Activated naive CD4-positive, alpha-beta T cell treated with anti-CD3 and anti-CD28 coated beads for 36 hours (primary cell): ENCODE measurements at regions not wholly inside any gene's neighbourhood (a gene's known extent, or its start where the extent isn't known, plus 50 kb on each side); places are given as distances from the start of the nearest gene placed in this dataset.

Experiments used
- CTCF ChIA-PET: fragments of 350-600 bp; sonication (Branson Sonifier 250); formaldehyde crosslinking; loops from one replicate; lab custom pipeline; 2021; ENCODE audit warnings: antibody characterized with exemption; lab: Charles Lee
- DNase-seq: peaks from one replicate; pipeline ENCODE4 v3.0.0-alpha.2; 2020
- H3K27ac Mint-ChIP-seq: one replicate; pipeline ENCODE4 v1.8.0; 2021; ENCODE audit warnings: mild to moderate bottlenecking, mixed read lengths
- H3K27me3 Mint-ChIP-seq: one replicate; pipeline ENCODE4 v1.8.0; 2021; ENCODE audit warnings: low read depth, mixed read lengths
- H3K36me3 Mint-ChIP-seq: one replicate; pipeline ENCODE4 v1.8.0; 2021; ENCODE audit warnings: low read depth, mixed read lengths
- H3K4me1 Mint-ChIP-seq: one replicate; pipeline ENCODE4 v1.8.0; 2021; ENCODE audit warnings: low read depth, mixed read lengths
- H3K4me3 Mint-ChIP-seq: one replicate; pipeline ENCODE4 v1.8.0; 2021; ENCODE audit warnings: mild to moderate bottlenecking, moderate library complexity, mixed read lengths
- H3K9me3 Mint-ChIP-seq: one replicate; pipeline ENCODE4 v1.8.0; 2021; ENCODE audit warnings: mixed read lengths
- intact Hi-C: fragments of 100-400 bp; cut with micrococcal nuclease; formaldehyde crosslinking; loops from one replicate; pipeline ENCODE4 v1.15.1; 2023

GRCh38 chr2:41381701-41382100 lies 666.1 kb upstream of the PKDCC start:
- DNase-seq: no peak
- Mint-ChIP-seq H3K9me3 (peaks cover 2% of the 10 kb centered on the region), H3K4me1 (no peaks in the 10 kb centered on the region), H3K4me3 (no peak overlapping the region), H3K27me3 (no peaks in the 10 kb centered on the region), H3K27ac (no peak overlapping the region), H3K36me3 (no peaks in the 10 kb centered on the region)
- CTCF ChIA-PET: interaction anchor here (0.6 kb wide), 1 partner anchor 267 kb away, joined by 3 read pairs; no protein-coding TSS in a partner anchor
- intact Hi-C loops: no loop called here

GRCh38 chr2:41387519-41387918 lies 660.3 kb upstream of the PKDCC start:
- CTCF ChIA-PET: no interaction called here
- intact Hi-C loops: no loop called here
- Mint-ChIP-seq H3K27me3 (no peaks in the 10 kb centered on the region), H3K4me3 (no peak overlapping the region), H3K9me3 (no peaks in the 10 kb centered on the region), H3K27ac (no peak overlapping the region), H3K36me3 (no peaks in the 10 kb centered on the region), H3K4me1 (no peaks in the 10 kb centered on the region)
- DNase-seq: no peak

DNA sequence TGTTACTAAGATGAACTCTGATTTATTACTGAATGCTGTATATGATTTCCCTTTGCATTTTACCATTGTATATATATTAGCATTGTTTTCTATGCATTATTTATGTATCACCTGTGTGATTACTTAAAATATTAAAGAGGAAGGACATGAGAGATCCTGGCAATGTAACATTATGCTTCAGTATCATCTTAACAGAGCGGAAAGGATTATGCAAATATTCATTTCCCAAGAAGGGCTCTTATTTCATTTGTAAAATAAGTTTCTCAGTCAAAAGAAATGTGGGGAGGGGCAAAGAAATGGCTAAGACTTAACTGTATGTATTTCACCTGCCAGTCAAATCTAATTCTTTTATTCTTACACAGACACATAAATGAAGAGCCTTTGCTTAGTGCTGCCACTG lies 654.2 kb upstream of the PKDCC start:
- Mint-ChIP-seq H3K4me1 (no peaks in the 10 kb centered on the region), H3K36me3 (no peaks in the 10 kb centered on the region), H3K27ac (no peak overlapping the region), H3K27me3 (no peaks in the 10 kb centered on the region), H3K9me3 (peaks cover 3% of the 10 kb centered on the region), H3K4me3 (no peak overlapping the region)
- DNase-seq: no peak
- intact Hi-C loops: loop anchor here (10.0 kb wide), 1 partner anchor 1479 kb away; no protein-coding TSS in a partner anchor
- CTCF ChIA-PET: no interaction called here

- H3K4me3 Mint-ChIP-seq: no peak overlapping the region
- H3K36me3 Mint-ChIP-seq: no peaks in the 10 kb centered on the region
- peaks cover 3% of the 10 kb centered on the region for H3K9me3 Mint-ChIP-seq
- H3K4me1 Mint-ChIP-seq: no peaks in the 10 kb centered on the region
- no peak overlapping the region for H3K27ac Mint-ChIP-seq
- no peak for DNase-seq
- CTCF ChIA-PET: no interaction called here
- intact Hi-C loops: loop anchor here (10.0 kb wide), 1 partner anchor 1480 kb away; no protein-coding TSS in a partner anchor
- no peaks in the 10 kb centered on the region for H3K27me3 Mint-ChIP-seq
These were observed 653.3 kb upstream of the PKDCC start for GRCh38 chr2:41394541-41394940.

DNA sequence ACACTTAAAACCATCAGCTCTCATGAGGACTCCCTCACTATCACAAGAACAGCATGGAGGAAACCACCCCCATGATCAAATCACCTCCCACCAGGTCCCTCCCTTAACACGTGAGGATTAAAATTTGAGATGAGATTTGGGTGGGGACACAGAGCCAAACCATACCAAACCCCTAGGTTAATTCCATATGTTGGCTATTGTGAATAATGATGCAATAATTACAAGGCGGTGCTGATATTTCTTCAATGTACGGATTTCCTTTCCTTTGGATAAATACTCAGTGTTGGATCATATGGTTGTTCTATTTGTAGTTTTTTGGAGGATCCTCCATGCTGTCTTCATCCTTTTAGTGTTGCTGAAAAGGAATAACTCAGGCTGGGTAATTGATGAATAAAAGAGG lies 652.1 kb upstream of the PKDCC start:
- Mint-ChIP-seq H3K9me3 (peaks cover 3% of the 10 kb centered on the region), H3K36me3 (no peaks in the 10 kb centered on the region), H3K4me1 (no peaks in the 10 kb centered on the region), H3K4me3 (no peak overlapping the region), H3K27me3 (no peaks in the 10 kb centered on the region), H3K27ac (no peak overlapping the region)
- CTCF ChIA-PET: no interaction called here
- intact Hi-C loops: loop anchor here (10.0 kb wide), 1 partner anchor 1481 kb away; no protein-coding TSS in a partner anchor
- DNase-seq: no peak

- no peaks in the 10 kb centered on the region for H3K27me3 Mint-ChIP-seq
- H3K4me3 Mint-ChIP-seq: no peak overlapping the region
- CTCF ChIA-PET: no interaction called here
- H3K9me3 Mint-ChIP-seq: peaks cover 3% of the 10 kb centered on the region
- no peak overlapping the region for H3K27ac Mint-ChIP-seq
- no peaks in the 10 kb centered on the region for H3K4me1 Mint-ChIP-seq
- intact Hi-C loops: loop anchor here (10.0 kb wide), 1 partner anchor 1485 kb away; no protein-coding TSS in a partner anchor
- H3K36me3 Mint-ChIP-seq: no peaks in the 10 kb centered on the region
- no peak for DNase-seq
These were observed 648.3 kb upstream of the PKDCC start for GRCh38 chr2:41399437-41400087.

DNA sequence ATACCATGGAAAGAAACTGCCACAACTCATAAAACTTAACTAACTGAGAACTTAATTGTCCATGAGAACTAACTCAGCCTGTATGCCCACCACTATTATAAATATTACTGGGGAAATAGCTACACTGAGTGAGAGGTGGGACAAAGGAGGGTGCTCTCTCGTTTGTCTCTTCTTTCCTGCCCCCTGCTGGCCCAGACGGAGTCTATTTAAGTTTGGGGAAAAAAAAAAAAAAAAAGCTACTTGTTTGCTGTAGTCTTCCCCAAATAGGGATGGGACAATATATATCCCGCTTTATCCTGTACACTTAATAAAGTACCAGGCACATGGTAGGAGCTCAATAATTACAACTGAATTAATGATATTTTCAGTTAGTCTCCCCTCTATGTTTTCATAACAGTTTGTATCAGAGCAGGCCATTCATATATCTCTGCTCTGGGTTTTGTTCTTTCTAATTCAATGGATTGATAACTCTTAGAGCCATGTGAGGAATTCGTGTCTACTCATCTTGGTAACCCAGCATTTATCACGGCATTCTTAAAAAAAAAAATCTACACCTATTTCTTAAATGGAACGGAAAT lies 647.6 kb upstream of the PKDCC start:
- intact Hi-C loops: no loop called here
- no peaks in the 10 kb centered on the region for H3K27me3 Mint-ChIP-seq

GRCh38 chr2:41405441-41405840 lies 642.4 kb upstream of the PKDCC start:
- CTCF ChIA-PET: no interaction called here
- Mint-ChIP-seq H3K4me3 (no peak overlapping the region), H3K9me3 (no peaks in the 10 kb centered on the region), H3K27me3 (no peaks in the 10 kb centered on the region), H3K36me3 (no peaks in the 10 kb centered on the region), H3K4me1 (no peaks in the 10 kb centered on the region), H3K27ac (no peak overlapping the region)
- intact Hi-C loops: no loop called here
- DNase-seq: no peak

More for the DNA sequence above, 647.6 kb upstream of the PKDCC start:
- CTCF ChIA-PET: no interaction called here
- peaks cover 3% of the 10 kb centered on the region for H3K9me3 Mint-ChIP-seq
- H3K36me3 Mint-ChIP-seq: no peaks in the 10 kb centered on the region
- peak; percentile 7 for DNase-seq
- H3K27ac Mint-ChIP-seq: no peak overlapping the region
- no peak overlapping the region for H3K4me3 Mint-ChIP-seq
- no peaks in the 10 kb centered on the region for H3K4me1 Mint-ChIP-seq

DNA sequence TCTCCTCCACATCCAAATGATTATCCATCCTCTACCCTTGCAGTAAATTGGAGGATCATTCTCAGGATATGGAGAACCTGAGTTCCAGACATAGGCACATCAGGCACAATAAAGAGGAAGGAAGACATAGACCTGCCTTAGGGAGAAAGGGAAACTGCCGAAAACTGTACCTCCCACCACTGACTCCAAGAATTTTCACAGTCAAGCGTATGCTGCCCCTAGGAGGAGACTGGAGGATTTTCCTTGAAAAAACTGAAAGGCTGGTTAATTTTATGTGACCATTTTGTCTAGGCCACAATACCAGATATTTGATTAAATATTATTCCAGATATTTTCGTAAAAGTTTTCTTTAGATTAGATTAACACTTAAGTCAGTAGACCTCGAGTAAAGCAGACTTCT lies 638.5 kb upstream of the PKDCC start:
- Mint-ChIP-seq H3K4me3 (no peak overlapping the region), H3K4me1 (no peaks in the 10 kb centered on the region), H3K36me3 (no peaks in the 10 kb centered on the region), H3K27ac (no peak overlapping the region), H3K9me3 (no peaks in the 10 kb centered on the region), H3K27me3 (peaks cover 3% of the 10 kb centered on the region)
- DNase-seq: no peak
- CTCF ChIA-PET: no interaction called here
- intact Hi-C loops: no loop called here

DNA sequence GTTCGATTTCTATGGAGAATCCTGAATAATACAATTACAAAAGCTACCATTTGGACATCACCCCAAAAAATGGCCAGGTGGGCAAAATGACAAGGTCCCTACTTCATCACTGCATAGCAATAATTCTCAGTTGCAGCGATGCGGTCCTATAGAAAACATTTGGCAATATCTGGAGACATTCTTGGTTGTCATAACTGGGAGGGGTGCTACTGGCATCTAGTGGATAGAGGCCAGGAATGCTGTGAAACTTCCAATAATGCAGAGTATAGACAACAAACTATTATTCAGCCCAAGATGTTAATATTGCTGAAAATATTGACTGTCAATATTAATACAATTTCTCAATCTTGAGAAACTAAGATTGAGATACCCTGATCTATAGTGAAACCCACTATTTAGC lies 637.8 kb upstream of the PKDCC start:
- no peaks in the 10 kb centered on the region for H3K9me3 Mint-ChIP-seq
- DNase-seq: no peak
- H3K27ac Mint-ChIP-seq: no peak overlapping the region
- peaks cover 3% of the 10 kb centered on the region for H3K27me3 Mint-ChIP-seq
- H3K36me3 Mint-ChIP-seq: no peaks in the 10 kb centered on the region
- H3K4me3 Mint-ChIP-seq: no peak overlapping the region
- no peaks in the 10 kb centered on the region for H3K4me1 Mint-ChIP-seq
- CTCF ChIA-PET: no interaction called here
- intact Hi-C loops: no loop called here

DNA sequence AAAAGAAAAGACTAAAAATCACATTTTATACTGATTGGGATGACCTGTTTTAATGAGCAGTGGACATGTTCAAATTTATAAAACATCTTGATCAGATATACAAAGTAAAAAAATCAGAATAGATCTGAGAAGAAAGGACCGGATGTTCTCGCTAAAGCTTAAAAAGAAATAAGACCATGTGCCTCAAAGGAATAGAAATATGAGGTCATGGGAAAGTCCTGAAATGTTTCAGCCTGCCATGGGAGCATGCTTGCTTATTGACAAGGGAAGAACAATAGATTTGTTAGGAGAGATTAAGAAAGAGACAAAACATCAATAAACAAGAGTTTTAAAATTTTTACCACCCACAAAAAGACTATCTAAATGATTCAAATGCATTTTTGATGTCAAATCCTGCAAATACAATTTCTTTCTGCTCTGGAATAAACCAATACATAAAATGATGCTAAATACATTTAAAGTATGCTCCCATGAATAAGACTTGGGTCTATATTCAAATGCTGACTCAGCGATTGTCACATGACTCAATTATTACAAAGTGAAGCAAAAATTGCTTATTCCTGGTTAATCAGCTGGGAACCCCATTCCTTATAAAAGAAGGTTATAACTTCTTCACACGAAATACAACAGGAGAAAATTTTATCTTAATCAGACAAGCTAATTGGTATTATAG lies 633.9 kb upstream of the PKDCC start:
- no peaks in the 10 kb centered on the region for H3K4me1 Mint-ChIP-seq
- no peak overlapping the region for H3K4me3 Mint-ChIP-seq
- no peaks in the 10 kb centered on the region for H3K9me3 Mint-ChIP-seq
- H3K36me3 Mint-ChIP-seq: no peaks in the 10 kb centered on the region
- no peak for DNase-seq
- intact Hi-C loops: loop anchor here (1.0 kb wide), 2 partner anchors 285 to 368 kb away; no protein-coding TSS in a partner anchor
- peaks cover 3% of the 10 kb centered on the region for H3K27me3 Mint-ChIP-seq
- H3K27ac Mint-ChIP-seq: no peak overlapping the region
- CTCF ChIA-PET: interaction anchor here (0.6 to 0.8 kb wide), 2 partner anchors 14 to 285 kb away, joined by 4 to 5 read pairs; no protein-coding TSS in a partner anchor

DNA sequence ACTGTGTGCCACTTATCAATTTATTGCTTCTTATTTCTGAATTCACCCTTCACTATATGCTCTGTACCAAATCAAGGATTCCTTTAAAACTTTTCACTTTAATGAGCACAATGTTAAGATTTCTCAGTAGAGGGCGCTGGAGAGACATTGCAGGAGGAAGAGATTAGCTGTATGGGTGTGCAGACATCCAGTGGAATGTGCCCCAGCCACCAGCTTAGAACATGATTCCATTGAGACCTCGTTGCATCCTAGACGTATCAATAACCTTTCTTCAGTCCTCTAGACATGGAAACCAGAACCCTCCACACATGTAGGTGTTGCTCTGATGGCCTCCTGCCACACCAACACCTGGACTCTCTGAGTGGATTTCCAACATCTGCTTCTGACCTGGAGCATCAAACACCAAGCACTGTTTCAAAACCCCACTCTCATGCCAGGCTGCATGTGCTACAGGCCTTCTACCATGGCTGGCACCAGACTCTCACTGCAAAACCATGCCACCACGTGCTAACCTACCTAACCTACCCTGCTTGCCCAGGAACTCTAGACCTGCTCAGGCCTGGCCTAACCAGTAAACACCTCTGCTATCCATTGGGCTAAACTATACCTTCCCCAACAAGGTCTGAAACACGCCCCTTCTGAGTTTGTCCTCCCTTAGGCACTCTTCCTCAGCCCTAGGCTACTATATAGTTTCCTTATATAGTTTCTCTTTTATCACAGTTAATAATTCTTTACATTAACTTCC lies 633.2 kb upstream of the PKDCC start:
- no peaks in the 10 kb centered on the region for H3K9me3 Mint-ChIP-seq
- DNase-seq: peak; percentile 4
- no peak overlapping the region for H3K4me3 Mint-ChIP-seq
- intact Hi-C loops: loop anchor here (1.0 kb wide), 2 partner anchors 285 to 368 kb away; no protein-coding TSS in a partner anchor
- H3K4me1 Mint-ChIP-seq: no peaks in the 10 kb centered on the region
- CTCF ChIA-PET: interaction anchor here (0.6 to 0.8 kb wide), 3 partner anchors 14 to 367 kb away, joined by 3 to 5 read pairs (median 4); no protein-coding TSS in a partner anchor
- H3K36me3 Mint-ChIP-seq: no peaks in the 10 kb centered on the region
- no peak overlapping the region for H3K27ac Mint-ChIP-seq
- H3K27me3 Mint-ChIP-seq: peaks cover 3% of the 10 kb centered on the region
